Ammon's horn (tissue), 1 donor: ENCODE measurements at regions not wholly inside any gene's neighbourhood (a gene's known extent, or its start where the extent isn't known, plus 50 kb on each side); places are given as distances from the start of the nearest gene placed in this dataset.
A peak's percentile ranks its signal among the peaks of the same experiment; 100 is the strongest.

Source experiments
- DNase-seq: peaks from one replicate; pipeline ENCODE4 v3.0.0-alpha.2; 2016; ENCODE audit warnings: low spot score

GRCh38 chr5:159536646-159537045 lies 206.4 kb upstream of the IL12B start:
- no peak for DNase-seq

- no peak for DNase-seq
Observed at GRCh38 chr5:159539678-159540077, 209.4 kb upstream of the IL12B start.

DNA sequence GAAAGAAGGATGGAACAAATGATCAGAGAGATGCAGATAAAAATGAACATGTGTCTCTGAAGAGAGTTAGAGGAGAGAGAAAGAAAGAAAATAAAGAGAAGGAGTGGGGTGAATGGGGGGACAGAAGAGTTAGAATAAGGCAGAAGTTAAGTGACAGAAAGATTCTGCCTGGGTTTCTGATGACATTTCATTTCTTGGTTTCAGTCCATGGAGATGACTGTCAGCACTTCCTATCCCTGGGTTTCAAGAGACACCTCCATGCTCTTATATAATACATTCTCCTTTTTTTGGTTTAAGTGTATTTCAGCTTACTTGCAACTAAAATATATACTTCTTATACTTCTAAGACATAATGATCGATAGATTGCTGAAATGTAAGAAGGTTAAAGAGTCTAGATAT lies 213.0 kb upstream of the IL12B start:
- no peak for DNase-seq

GRCh38 chr5:159545156-159545555 lies 214.9 kb upstream of the IL12B start:
- DNase-seq, result no peak

DNA sequence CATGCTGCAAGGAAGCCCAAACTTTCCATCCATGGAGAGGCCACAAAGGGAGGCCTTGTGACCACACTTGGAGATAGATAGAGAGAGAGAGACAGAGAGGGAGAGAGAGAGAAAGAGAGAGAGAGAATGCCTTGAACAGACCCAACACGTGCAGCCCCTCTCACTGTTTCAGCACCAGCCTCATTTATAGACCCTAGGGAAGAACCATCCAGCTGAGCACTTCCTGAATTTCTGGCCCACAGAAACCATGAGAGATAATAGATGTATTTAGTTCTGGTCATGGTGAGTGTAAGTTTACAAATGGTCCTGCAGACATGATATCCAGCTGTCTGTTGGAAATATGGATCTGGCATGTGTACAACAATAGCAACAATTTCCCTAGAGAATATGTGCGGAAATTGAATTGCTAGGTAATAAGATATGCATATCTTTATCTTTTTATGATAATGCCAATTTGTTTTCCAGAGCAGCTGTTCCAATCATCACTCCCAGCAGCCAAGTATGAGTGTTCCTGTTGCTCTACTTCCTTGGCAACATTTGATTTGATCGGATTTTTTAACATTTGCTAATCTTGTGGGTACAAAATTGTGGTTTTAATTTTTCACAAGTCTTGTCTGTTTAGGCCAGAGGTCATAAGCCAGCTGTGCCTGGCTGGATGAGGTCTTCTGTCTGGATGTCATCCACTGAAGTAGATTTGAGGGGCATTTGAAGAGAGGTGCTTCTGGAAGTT lies 217.3 kb upstream of the IL12B start:
- DNase-seq, result no peak

DNA sequence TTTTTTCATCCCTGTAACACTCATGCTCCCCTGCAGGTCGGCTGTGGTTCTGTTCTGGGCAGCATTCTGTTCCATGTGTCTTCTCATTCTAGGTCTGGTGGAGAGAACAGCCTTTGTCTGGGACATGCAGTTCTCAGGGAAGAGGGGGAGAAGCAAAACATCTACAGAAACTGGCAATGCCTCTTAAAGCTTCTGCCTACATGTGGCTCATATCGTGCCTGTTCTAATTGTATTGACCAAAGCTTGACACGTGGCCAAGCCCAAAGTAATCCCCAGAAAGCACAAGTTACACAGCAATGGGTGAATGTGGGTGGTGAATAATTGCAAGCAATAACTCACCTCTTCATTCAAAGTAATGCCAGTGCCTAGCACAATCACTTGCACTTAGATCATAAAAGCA lies 218.2 kb upstream of the IL12B start:
- peak; percentile 31 for DNase-seq

DNA sequence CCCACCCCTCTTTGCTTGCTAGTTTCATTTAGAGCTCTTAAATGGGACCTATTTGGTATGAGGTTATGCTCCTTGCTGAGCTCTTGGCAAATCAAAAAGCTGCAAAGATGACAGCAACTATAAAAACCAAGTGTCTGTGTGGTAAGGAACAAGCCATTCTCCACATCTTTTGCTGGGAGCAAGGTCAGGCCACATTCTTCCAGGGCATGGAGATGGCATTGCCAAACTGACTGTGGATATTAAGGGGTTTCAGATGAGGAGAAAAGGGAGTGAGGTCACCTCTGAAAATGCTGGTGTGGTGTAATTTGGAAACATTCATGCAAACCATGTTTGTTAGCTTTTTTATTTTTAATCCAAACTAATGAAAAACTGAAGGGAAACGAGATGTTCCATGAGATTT lies 218.8 kb upstream of the IL12B start:
- DNase-seq, result no peak

- DNase-seq, result no peak
Observed at GRCh38 chr5:159550951-159551350, 220.7 kb upstream of the IL12B start.

DNA sequence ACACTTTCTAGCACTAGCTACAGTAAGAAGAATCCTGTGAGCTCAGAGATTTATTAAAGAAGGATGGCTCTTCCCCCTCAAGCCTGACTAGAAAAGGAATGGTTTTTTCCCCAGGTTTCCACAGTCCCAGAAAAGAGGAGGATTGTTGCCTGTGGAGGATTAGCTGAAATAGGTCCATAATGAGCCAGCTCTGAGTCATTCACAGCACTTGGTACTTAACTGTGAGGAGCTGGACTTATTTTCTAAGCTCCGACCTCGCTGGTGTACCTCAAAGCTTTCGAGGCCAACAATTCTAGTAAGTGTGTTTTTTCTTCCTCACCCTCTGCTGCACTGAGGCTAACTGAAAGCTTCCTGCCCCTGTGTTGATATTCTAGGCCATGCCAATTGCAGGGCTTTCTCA lies 222.5 kb upstream of the IL12B start:
- DNase-seq, result peak; percentile 23

DNA sequence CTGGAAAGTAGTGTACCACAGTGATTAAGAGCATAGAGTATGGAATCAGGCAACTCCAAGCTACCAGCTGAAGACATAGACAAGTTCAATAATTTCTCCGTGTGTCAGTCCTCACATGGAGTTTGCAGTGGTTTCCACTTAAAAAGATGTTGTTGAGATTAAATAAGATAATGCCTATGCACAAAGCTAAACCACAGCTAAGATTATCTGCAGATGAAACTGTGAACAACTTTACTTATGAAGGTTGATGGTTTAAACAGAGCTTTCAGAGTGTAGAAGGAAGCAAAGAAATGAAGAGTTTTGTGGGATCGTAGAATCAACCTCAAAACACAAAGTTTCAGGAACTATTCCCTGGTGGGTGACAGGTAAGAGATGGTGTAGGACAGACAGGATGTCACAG lies 223.5 kb upstream of the IL12B start:
- DNase-seq, result no peak

GRCh38 chr5:159555084-159555483 lies 224.8 kb upstream of the IL12B start:
- DNase-seq, result no peak

GRCh38 chr5:159559337-159559736 lies 229.1 kb upstream of the IL12B start:
- no peak for DNase-seq

GRCh38 chr5:159560088-159560487 lies 229.8 kb upstream of the IL12B start:
- no peak for DNase-seq

GRCh38 chr5:159564031-159564430 lies 233.7 kb upstream of the IL12B start:
- peak; percentile 63 for DNase-seq

DNA sequence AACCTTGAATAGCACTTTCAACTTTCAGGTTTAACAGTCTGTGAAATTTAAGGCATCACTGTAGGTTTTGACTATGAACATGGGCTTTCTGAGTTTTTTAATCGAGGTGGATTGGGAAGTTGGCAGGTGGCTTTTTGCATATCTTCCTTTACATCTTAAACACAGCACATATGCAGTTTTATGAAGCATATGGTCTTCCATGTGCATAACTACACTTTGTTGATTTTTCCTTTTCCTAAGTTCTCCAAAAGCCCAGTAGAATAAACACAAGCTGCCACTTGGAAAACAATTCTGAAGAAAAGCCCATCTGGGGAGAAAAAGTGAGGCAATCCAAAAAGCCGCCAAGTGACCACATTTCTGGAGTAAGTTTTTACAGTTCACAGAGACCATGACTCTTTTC lies 236.5 kb upstream of the IL12B start:
- DNase-seq, result no peak

DNA sequence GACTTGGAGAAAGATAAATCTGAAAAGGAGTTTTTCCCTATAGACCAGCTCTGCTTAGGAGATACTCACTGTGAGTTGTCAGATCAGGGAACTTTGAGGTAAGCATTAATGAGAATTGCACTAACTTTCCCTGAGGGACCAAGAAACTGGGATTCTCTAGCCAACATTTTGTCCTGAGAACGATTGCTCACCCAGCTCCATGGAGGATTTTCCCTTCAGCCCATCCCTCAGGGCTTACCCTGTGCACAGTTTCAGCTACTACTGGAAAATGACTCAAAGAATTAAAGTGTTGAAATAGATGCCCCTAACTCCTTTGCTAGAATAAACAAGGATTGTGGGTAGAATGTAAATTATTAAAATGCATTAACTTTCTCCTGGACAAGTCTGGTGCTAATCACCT lies 237.2 kb upstream of the IL12B start:
- DNase-seq, result no peak

DNA sequence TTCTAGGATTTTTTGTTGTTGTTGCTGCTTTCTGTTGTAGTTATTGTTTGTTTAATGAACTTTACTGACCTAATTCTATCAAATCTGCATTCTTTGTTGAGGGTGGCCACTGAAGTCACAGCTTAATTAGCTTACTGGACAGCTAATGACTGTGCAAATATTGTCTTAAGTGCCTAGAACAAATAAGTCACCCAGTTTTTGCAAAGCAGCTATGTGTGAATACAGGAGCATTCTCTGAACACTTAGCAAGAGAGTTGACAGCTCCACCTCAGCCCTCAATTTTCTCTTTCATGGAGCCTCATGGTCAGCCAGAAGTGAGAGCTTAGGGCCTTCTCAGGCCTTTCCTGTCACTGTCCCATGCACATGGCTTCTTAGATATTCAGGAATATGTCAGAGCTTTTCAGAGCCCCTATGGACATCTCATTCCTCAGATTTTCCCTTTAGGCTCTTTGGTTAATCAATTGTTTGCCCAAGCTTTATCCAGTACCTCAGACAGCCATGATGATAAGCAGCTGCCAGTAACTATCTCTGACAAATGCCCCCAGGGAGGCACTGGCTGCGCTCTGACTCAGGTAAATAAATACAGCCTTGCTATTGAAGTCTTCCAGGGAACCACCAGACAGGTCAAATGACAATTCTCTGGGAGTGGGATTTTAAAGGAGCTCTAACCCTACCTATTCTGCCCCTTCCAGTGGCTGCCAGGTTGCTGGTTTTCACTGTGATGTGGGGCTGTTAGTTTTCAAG lies 241.4 kb upstream of the IL12B start:
- DNase-seq, result no peak

- DNase-seq, result peak; percentile 15
Observed at GRCh38 chr5:159576902-159577301, 246.6 kb upstream of the IL12B start.

DNA sequence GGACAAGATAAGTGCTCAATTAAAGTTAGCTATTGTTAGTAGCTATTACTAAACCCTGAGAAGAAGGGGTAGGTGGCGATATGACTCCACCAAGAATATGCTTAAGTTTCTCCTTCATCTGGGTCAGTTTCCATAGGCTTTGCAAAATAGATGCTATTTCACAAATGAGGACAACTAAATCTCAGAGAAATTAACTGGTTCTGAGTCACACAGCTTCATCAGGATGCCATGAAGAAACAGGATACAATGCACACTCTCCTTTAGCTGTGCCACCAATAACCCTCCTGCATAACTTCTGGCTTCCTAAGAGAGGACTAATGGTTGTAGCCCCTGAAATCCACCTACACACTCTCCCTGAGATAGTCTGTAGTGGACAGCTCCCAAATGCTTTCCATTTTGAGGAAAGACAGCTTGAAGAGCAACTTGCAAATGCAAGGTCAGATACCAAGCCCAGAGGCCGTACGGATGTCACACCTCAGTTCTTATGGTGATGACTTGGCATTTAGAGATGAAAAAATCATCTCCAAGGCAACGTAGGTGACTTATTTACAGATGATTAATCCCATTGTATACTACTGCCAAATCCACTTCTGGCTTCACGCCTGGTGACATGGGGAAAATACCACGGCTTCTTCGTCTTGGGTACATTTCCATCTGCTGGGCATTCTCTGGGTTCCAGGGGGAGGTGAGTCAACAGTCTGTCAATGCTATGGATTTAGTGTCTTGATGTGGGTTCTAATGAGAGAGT lies 251.4 kb upstream of the IL12B start:
- DNase-seq, result peak; percentile 16

GRCh38 chr5:159582756-159583541 lies 252.7 kb upstream of the IL12B start:
- DNase-seq, result no peak

DNA sequence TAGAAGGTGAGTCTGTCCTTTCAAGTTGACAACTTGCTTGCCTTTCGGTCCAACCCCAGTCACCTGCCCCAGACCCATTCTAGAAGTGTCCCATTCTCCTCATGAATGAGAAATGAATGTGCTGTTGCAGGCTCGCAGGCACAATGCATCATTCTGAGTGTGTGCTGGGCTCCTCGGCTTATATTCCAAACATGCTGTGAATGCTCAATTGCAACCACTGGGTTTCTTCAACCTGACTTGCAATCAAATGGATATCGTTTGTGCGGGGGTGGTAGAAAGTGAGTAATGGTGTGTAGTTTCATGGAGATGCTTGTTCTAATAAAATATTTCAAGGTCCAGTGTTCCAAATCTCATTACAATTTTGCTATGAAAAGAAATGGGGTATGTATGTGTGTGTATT lies 256.6 kb upstream of the IL12B start:
- DNase-seq, result no peak

- DNase-seq, result no peak
Observed at GRCh38 chr5:159588941-159589340, 258.7 kb upstream of the IL12B start.
